ENCODE measurements at regions not wholly inside any gene's neighbourhood (a gene's known extent, or its start where the extent isn't known, plus 50 kb on each side); places are given as distances from the start of the nearest gene placed in this dataset.

- H3K4me1 Mint-ChIP-seq (ENCODE audit: low read depth), result no peaks in the 10 kb centered on the region
- H3K27me3 Mint-ChIP-seq, result peaks cover 45% of the 10 kb centered on the region
- H3K4me3 Mint-ChIP-seq (ENCODE audit: low read depth), result no peak overlapping the region
- DNase-seq (ENCODE audit: low spot score, unreplicated experiment), result no peak
- TF ChIP-seq CTCF (IDR thresholded peaks at IDR 0.05; ENCODE audit: unreplicated experiment), result no peak
- H3K27ac Mint-ChIP-seq, result no peak overlapping the region
- H3K36me3 Mint-ChIP-seq (ENCODE audit: insufficient read depth), result no peaks in the 10 kb centered on the region
- H3K9me3 Mint-ChIP-seq (ENCODE audit: low read depth), result no peaks in the 10 kb centered on the region
These were observed 68.8 kb upstream of the PRR23E start for GRCh38 chr3:127124120-127124519.

- no peak for DNase-seq (ENCODE audit: low spot score, unreplicated experiment)
- peaks cover 71% of the 10 kb centered on the region for H3K27me3 Mint-ChIP-seq
- no peak for TF ChIP-seq CTCF (IDR thresholded peaks at IDR 0.05; ENCODE audit: unreplicated experiment)
- no peak overlapping the region for H3K4me3 Mint-ChIP-seq (ENCODE audit: low read depth)
- no peaks in the 10 kb centered on the region for H3K9me3 Mint-ChIP-seq (ENCODE audit: low read depth)
- no peaks in the 10 kb centered on the region for H3K36me3 Mint-ChIP-seq (ENCODE audit: insufficient read depth)
- peak overlapping the region; percentile 20 for H3K27ac Mint-ChIP-seq
- peaks cover 4% of the 10 kb centered on the region for H3K4me1 Mint-ChIP-seq (ENCODE audit: low read depth)
These were observed 61.3 kb upstream of the PRR23E start for GRCh38 chr3:127131424-127132170.

- H3K4me3 Mint-ChIP-seq (ENCODE audit: low read depth), result no peak overlapping the region
- no peak for TF ChIP-seq CTCF (IDR thresholded peaks at IDR 0.05; ENCODE audit: unreplicated experiment)
- no peaks in the 10 kb centered on the region for H3K36me3 Mint-ChIP-seq (ENCODE audit: insufficient read depth)
- H3K27ac Mint-ChIP-seq, result no peak overlapping the region
- H3K4me1 Mint-ChIP-seq (ENCODE audit: low read depth), result peaks cover 4% of the 10 kb centered on the region
- peaks cover 74% of the 10 kb centered on the region for H3K27me3 Mint-ChIP-seq
- no peaks in the 10 kb centered on the region for H3K9me3 Mint-ChIP-seq (ENCODE audit: low read depth)
- no peak for DNase-seq (ENCODE audit: low spot score, unreplicated experiment)
These were observed 60.1 kb upstream of the PRR23E start for GRCh38 chr3:127132876-127133275.

- Mint-ChIP-seq H3K4me3 (ENCODE audit: low read depth) (no peak overlapping the region), H3K9me3 (ENCODE audit: low read depth) (no peaks in the 10 kb centered on the region), H3K27me3 (peaks cover 83% of the 10 kb centered on the region), H3K27ac (no peak overlapping the region), H3K4me1 (ENCODE audit: low read depth) (peaks cover 4% of the 10 kb centered on the region), H3K36me3 (ENCODE audit: insufficient read depth) (no peaks in the 10 kb centered on the region)
- no peak for DNase-seq (ENCODE audit: low spot score, unreplicated experiment)
- no peak for TF ChIP-seq CTCF (IDR thresholded peaks at IDR 0.05; ENCODE audit: unreplicated experiment)
These were observed 59.0 kb upstream of the PRR23E start for GRCh38 chr3:127133971-127134370.

- no peak overlapping the region for H3K27ac Mint-ChIP-seq
- no peak for TF ChIP-seq CTCF (IDR thresholded peaks at IDR 0.05; ENCODE audit: unreplicated experiment)
- H3K4me1 Mint-ChIP-seq (ENCODE audit: low read depth), result peaks cover 4% of the 10 kb centered on the region
- H3K27me3 Mint-ChIP-seq, result peaks cover 88% of the 10 kb centered on the region
- H3K36me3 Mint-ChIP-seq (ENCODE audit: insufficient read depth), result no peaks in the 10 kb centered on the region
- no peak overlapping the region for H3K4me3 Mint-ChIP-seq (ENCODE audit: low read depth)
- DNase-seq (ENCODE audit: low spot score, unreplicated experiment), result no peak
- H3K9me3 Mint-ChIP-seq (ENCODE audit: low read depth), result no peaks in the 10 kb centered on the region
These were observed 58.5 kb upstream of the PRR23E start for GRCh38 chr3:127134466-127134865.

All from progenitor cell of endocrine pancreas (in vitro differentiated cells).